Cardiac muscle cell (in vitro differentiated cells and primary cell): ENCODE measurements at regions not wholly inside any gene's neighbourhood (a gene's known extent, or its start where the extent isn't known, plus 50 kb on each side); places are given as distances from the start of the nearest gene placed in this dataset.

ENCODE experiments used
- DNase-seq, 2 donors: peaks; one replicate each; pipeline versions ENCODE4 v3.0.0 to v3.0.0-alpha.2; 2010 to 2017; ENCODE audit warnings: low read depth in 1 of 2, low spot score in 1 of 2
- H3K27ac ChIP-seq: fragments of 200-600 bp; sonication (generic); 2 replicates; pipeline ENCODE4 v1.5.1; 2016
- H3K27me3 ChIP-seq: fragments of 200-600 bp; sonication (generic); 2 replicates; pipeline ENCODE4 v1.6.0; 2016; ENCODE audit warnings: control low read depth
- H3K36me3 ChIP-seq: fragments of 200-600 bp; sonication (generic); 2 replicates; pipeline ENCODE4 v1.5.1; 2016; ENCODE audit warnings: control low read depth
- H3K4me1 ChIP-seq: fragments of 200-600 bp; sonication (generic); 2 replicates; pipeline ENCODE4 v1.8.1; 2017; ENCODE audit warnings: low read depth, mild to moderate bottlenecking, mixed run types
- H3K4me3 ChIP-seq: fragments of 200-600 bp; sonication (generic); 2 replicates; pipeline ENCODE4 v1.5.1; 2016; ENCODE audit warnings: mild to moderate bottlenecking
- H3K9me3 ChIP-seq: fragments of 200-600 bp; sonication (generic); 2 replicates; pipeline ENCODE4 v1.5.1; 2017; ENCODE audit warnings: low read depth, mild to moderate bottlenecking, control low read depth
- CTCF ChIP-seq: IDR thresholded peaks from 2 replicates; pipeline ENCODE4 v1.5.1; 2012; ENCODE audit warnings: low read depth, mild to moderate bottlenecking, low read length

GRCh38 chr6:92617721-92618120, 801.6 kb downstream of the EPHA7 start:
- no peak overlapping the region for H3K27ac ChIP-seq
- no peak for DNase-seq
- H3K27me3 ChIP-seq, result no peaks in the 10 kb centered on the region
- no peak for TF ChIP-seq CTCF
- no peaks in the 10 kb centered on the region for H3K9me3 ChIP-seq
- no peak overlapping the region for H3K4me3 ChIP-seq
- H3K4me1 ChIP-seq, result no peaks in the 10 kb centered on the region
- H3K36me3 ChIP-seq, result no peaks in the 10 kb centered on the region

- H3K27ac ChIP-seq, result no peak overlapping the region
- H3K4me3 ChIP-seq, result no peak overlapping the region
- no peaks in the 10 kb centered on the region for H3K9me3 ChIP-seq
- H3K36me3 ChIP-seq, result no peaks in the 10 kb centered on the region
- DNase-seq, result no peak
- H3K4me1 ChIP-seq, result no peaks in the 10 kb centered on the region
- H3K27me3 ChIP-seq, result no peaks in the 10 kb centered on the region
- no peak for TF ChIP-seq CTCF
These were observed 810.6 kb downstream of the EPHA7 start for GRCh38 chr6:92608751-92609150.

GRCh38 chr6:92593201-92593600, 826.2 kb downstream of the EPHA7 start:
- DNase-seq, result no peak
- Histone ChIP-seq H3K4me3 (no peak overlapping the region), H3K9me3 (no peaks in the 10 kb centered on the region), H3K4me1 (no peaks in the 10 kb centered on the region), H3K27me3 (peaks cover 3% of the 10 kb centered on the region), H3K36me3 (no peaks in the 10 kb centered on the region), H3K27ac (no peak overlapping the region)
- no peak for TF ChIP-seq CTCF

GRCh38 chr6:92589996-92590395, 829.4 kb downstream of the EPHA7 start:
- H3K9me3 ChIP-seq, result no peaks in the 10 kb centered on the region
- H3K36me3 ChIP-seq, result no peaks in the 10 kb centered on the region
- no peak for DNase-seq
- no peak overlapping the region for H3K4me3 ChIP-seq
- TF ChIP-seq CTCF, result no peak
- H3K27ac ChIP-seq, result no peak overlapping the region
- no peaks in the 10 kb centered on the region for H3K4me1 ChIP-seq
- no peaks in the 10 kb centered on the region for H3K27me3 ChIP-seq

- no peaks in the 10 kb centered on the region for H3K9me3 ChIP-seq
- no peaks in the 10 kb centered on the region for H3K36me3 ChIP-seq
- no peak for DNase-seq
- no peaks in the 10 kb centered on the region for H3K27me3 ChIP-seq
- no peak overlapping the region for H3K27ac ChIP-seq
- no peak overlapping the region for H3K4me3 ChIP-seq
- TF ChIP-seq CTCF, result no peak
- H3K4me1 ChIP-seq, result no peaks in the 10 kb centered on the region
These were observed 831.2 kb downstream of the EPHA7 start for GRCh38 chr6:92588148-92588547.

- TF ChIP-seq CTCF, result no peak
- Histone ChIP-seq H3K36me3 (no peaks in the 10 kb centered on the region), H3K27me3 (no peaks in the 10 kb centered on the region), H3K4me1 (no peaks in the 10 kb centered on the region), H3K9me3 (no peaks in the 10 kb centered on the region), H3K4me3 (no peak overlapping the region), H3K27ac (no peak overlapping the region)
- DNase-seq, result no peak
These were observed 831.8 kb downstream of the EPHA7 start for GRCh38 chr6:92587525-92587924.
